Liver (tissue), 8 donors: ENCODE measurements at regions not wholly inside any gene's neighbourhood (a gene's known extent, or its start where the extent isn't known, plus 50 kb on each side); places are given as distances from the start of the nearest gene placed in this dataset.

ENCODE experiments used
- DNase-seq: peaks from one replicate; pipeline ENCODE4 v3.0.0-alpha.2; 2017; ENCODE audit warnings: low spot score
- H3K27ac ChIP-seq, 2 donors: one replicate each; pipeline ENCODE4 v1.7.0; 2013; ENCODE audit warnings: inconsistent platforms in 2 of 2, low read length in 2 of 2, control low read depth in 1 of 2, low read depth in 1 of 2, mild to moderate bottlenecking in 1 of 2
- H3K27me3 ChIP-seq, 4 donors: one replicate each; pipeline versions ENCODE4 v1.6.1 to v1.7.0; 2013; ENCODE audit warnings: low read length in 3 of 4, inconsistent platforms in 1 of 4, mild to moderate bottlenecking in 1 of 4, moderate library complexity in 1 of 4; ENCODE audit not compliant: control insufficient read depth in 4 of 4, insufficient read depth in 4 of 4
- H3K36me3 ChIP-seq, 4 donors: one replicate each; pipeline versions ENCODE4 v1.6.1 to v1.7.0; 2013; ENCODE audit warnings: low read length in 3 of 4, mild to moderate bottlenecking in 3 of 4, low read depth in 1 of 4, moderate library complexity in 1 of 4; ENCODE audit not compliant: control insufficient read depth in 4 of 4, insufficient read depth in 3 of 4
- H3K4me1 ChIP-seq, 4 donors: one replicate each; pipeline versions ENCODE4 v1.6.1 to v1.7.0; 2013; ENCODE audit warnings: low read length in 3 of 4, mild to moderate bottlenecking in 3 of 4, moderate library complexity in 1 of 4; ENCODE audit not compliant: control insufficient read depth in 4 of 4, insufficient read depth in 4 of 4
- H3K4me3 ChIP-seq, 3 donors: one replicate each; pipeline versions ENCODE4 v1.6.1 to v1.7.0; 2013; ENCODE audit warnings: low read length in 3 of 3, control low read depth in 1 of 3, low read depth in 1 of 3, mild to moderate bottlenecking in 1 of 3
- H3K9ac ChIP-seq, 2 donors: one replicate each; pipeline ENCODE4 v1.7.0; 2013; ENCODE audit warnings: low read length in 2 of 2, mild to moderate bottlenecking in 2 of 2, moderate library complexity in 2 of 2, control low read depth in 1 of 2, low read depth in 1 of 2
- H3K9me3 ChIP-seq, 4 donors: one replicate each; pipeline versions ENCODE4 v1.6.1 to v1.7.0; 2013; ENCODE audit warnings: low read length in 3 of 4; ENCODE audit not compliant: control insufficient read depth in 4 of 4
- ATF3 ChIP-seq: IDR thresholded peaks from 2 replicates; pipeline ENCODE4 v1.6.1; 2016; ENCODE audit warnings: antibody characterized with exemption
- CTCF ChIP-seq: fragments of 150-350 bp; IDR thresholded peaks from 2 replicates; pipeline ENCODE4 v1.5.1; 2017; ENCODE audit warnings: improper control_type of control experiment, low read depth, low read length; ENCODE audit not compliant: missing input control
- EGR1 ChIP-seq, 2 donors: IDR thresholded peaks; 2 replicates each; pipeline ENCODE4 v1.6.1; 2016 to 2018; ENCODE audit warnings: antibody characterized with exemption in 2 of 2, low read depth in 2 of 2
- FOXA1 ChIP-seq: IDR thresholded peaks from 2 replicates; pipeline ENCODE4 v1.6.1; 2016; ENCODE audit warnings: antibody characterized with exemption
- GABPA ChIP-seq, 2 donors: IDR thresholded peaks in 1 of 2; conservative IDR thresholded peaks in 1 of 2; 2 replicates each; pipeline ENCODE4 v1.6.1; 2016; ENCODE audit warnings: antibody characterized with exemption in 2 of 2, mild to moderate bottlenecking in 1 of 2, moderate library complexity in 1 of 2
- HNF4A ChIP-seq, 2 donors: conservative IDR thresholded peaks; 2 replicates each; pipeline ENCODE4 v1.6.1; 2016; ENCODE audit warnings: antibody characterized with exemption in 2 of 2, mild to moderate bottlenecking in 2 of 2
- HNF4G ChIP-seq: IDR thresholded peaks from 2 replicates; pipeline ENCODE4 v1.6.1; 2016; ENCODE audit warnings: antibody characterized with exemption
- JUND ChIP-seq, 2 donors: IDR thresholded peaks; 2 replicates each; pipeline ENCODE4 v1.6.1; 2016; ENCODE audit warnings: antibody characterized with exemption in 2 of 2
- NR2F2 ChIP-seq: IDR thresholded peaks from 2 replicates; pipeline ENCODE4 v1.6.1; 2016; ENCODE audit warnings: antibody characterized with exemption
- YY1 ChIP-seq: IDR thresholded peaks from 2 replicates; pipeline ENCODE4 v1.6.1; 2016; ENCODE audit warnings: antibody characterized with exemption, mild to moderate bottlenecking
- ZBTB33 ChIP-seq: IDR thresholded peaks from 2 replicates; pipeline ENCODE4 v1.6.1; 2016; ENCODE audit warnings: antibody characterized with exemption
- WGBS: extraction: QIAGEN DNeasy Blood & Tissue Kit; methylation state at CpG from one replicate; pipeline ENCODE4 v1.1.7; 2013; 5-methylcytosine and 5-hydroxymethylcytosine counted together
- donor health status: healthy.
- donor health status: healthy.
- donor health status: healthy.
- donor health status: healthy.
- donor health status: healthy.

- H3K4me1 ChIP-seq, result peaks cover 0 to 4% (median 2%) of the 10 kb centered on the region in 4 donors
- H3K27me3 ChIP-seq, result no peaks in the 10 kb centered on the region
- no peak for TF ChIP-seq CTCF
- no peak for TF ChIP-seq YY1
- no peak for TF ChIP-seq HNF4G
- TF ChIP-seq NR2F2, result no peak
- TF ChIP-seq HNF4A (conservative IDR thresholded peaks at IDR 0.05), result no peak
- TF ChIP-seq ZBTB33, result no peak
- no peak for TF ChIP-seq ATF3
- no peak for TF ChIP-seq EGR1 (IDR thresholded peaks at IDR 0.05; ENCODE audit: low read depth in 2 of 2)
- H3K27ac ChIP-seq, result no peak overlapping the region
- WGBS, result 85% methylated on average over 17 of the region's 17 CpGs
- H3K4me3 ChIP-seq, result no peak overlapping the region
- no peaks in the 10 kb centered on the region for H3K9me3 ChIP-seq
- no peak for DNase-seq
- H3K36me3 ChIP-seq, result no peaks in the 10 kb centered on the region
- no peak overlapping the region for H3K9ac ChIP-seq
Measured at GRCh38 chr3:13208706-13209633, 135.7 kb upstream of the IQSEC1 start.

GRCh38 chr3:13207975-13208705 is 134.9 kb upstream of the IQSEC1 start:
- H3K27ac ChIP-seq, result no peak overlapping the region
- H3K9me3 ChIP-seq, result no peaks in the 10 kb centered on the region
- H3K27me3 ChIP-seq, result no peaks in the 10 kb centered on the region
- 89% methylated on average over 11 of the region's 11 CpGs for WGBS
- TF ChIP-seq GABPA (IDR thresholded peaks at IDR 0.05 in 1 of 2, conservative IDR thresholded peaks at IDR 0.05 in 1 of 2) (no peak), FOXA1 (no peak), JUND (IDR thresholded peaks at IDR 0.05) (no peak), CTCF (no peak), NR2F2 (no peak)
- no peaks in the 10 kb centered on the region for H3K36me3 ChIP-seq
- no peak overlapping the region for H3K4me3 ChIP-seq
- DNase-seq, result no peak
- no peak overlapping the region for H3K9ac ChIP-seq
- peaks cover 0 to 4% (median 2%) of the 10 kb centered on the region in 4 donors for H3K4me1 ChIP-seq
